ENCODE measurements at regions not wholly inside any gene's neighbourhood (a gene's known extent, or its start where the extent isn't known, plus 50 kb on each side); places are given as distances from the start of the nearest gene placed in this dataset.
"Not testable (repeated sequence)": the region's sequence is repeated elsewhere in the genome, so short reads cannot be mapped to it uniquely, and the experiment has no call there.

DNA sequence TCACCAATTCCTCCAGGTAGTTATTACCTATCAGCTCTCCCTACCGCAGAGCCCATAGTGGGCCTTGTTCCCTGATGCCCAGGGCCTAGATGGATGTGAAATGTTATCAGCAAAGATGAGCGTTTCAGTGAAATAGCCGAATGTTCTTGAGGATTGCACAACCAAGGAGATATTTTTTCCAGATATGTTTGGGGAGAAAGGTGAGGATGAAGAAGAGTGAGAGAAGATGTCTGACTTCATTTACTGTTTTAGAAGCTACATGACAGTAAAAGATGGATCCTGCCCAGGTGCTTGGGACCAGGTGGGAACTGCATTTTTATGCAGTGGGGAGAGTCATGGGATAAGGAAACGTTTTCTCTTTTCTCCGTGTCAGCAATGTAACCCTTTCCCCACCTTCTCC lies 231.7 kb upstream of the C1orf174 start:
- TF ChIP-seq, protein P1, sequence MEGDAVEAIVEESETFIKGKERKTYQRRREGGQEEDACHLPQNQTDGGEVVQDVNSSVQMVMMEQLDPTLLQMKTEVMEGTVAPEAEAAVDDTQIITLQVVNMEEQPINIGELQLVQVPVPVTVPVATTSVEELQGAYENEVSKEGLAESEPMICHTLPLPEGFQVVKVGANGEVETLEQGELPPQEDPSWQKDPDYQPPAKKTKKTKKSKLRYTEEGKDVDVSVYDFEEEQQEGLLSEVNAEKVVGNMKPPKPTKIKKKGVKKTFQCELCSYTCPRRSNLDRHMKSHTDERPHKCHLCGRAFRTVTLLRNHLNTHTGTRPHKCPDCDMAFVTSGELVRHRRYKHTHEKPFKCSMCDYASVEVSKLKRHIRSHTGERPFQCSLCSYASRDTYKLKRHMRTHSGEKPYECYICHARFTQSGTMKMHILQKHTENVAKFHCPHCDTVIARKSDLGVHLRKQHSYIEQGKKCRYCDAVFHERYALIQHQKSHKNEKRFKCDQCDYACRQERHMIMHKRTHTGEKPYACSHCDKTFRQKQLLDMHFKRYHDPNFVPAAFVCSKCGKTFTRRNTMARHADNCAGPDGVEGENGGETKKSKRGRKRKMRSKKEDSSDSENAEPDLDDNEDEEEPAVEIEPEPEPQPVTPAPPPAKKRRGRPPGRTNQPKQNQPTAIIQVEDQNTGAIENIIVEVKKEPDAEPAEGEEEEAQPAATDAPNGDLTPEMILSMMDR (IDR thresholded peaks at IDR 0.05; ENCODE audit: extremely low read depth, low read depth, low read length), result no peak
- DNase-seq (ENCODE audit: insufficient read length, low spot score, missing footprints), result no peak
- no peaks in the 10 kb centered on the region for H4K20me1 ChIP-seq (ENCODE audit: insufficient read depth, low read length)
- no peak overlapping the region for H3K27ac ChIP-seq (ENCODE audit: low read depth, low read length)
- H3K9me3 ChIP-seq (ENCODE audit: low read depth, low read length), result no peaks in the 10 kb centered on the region
- H3K4me1 ChIP-seq (ENCODE audit: insufficient read depth, low read length), result no peaks in the 10 kb centered on the region
- H3K79me2 ChIP-seq (ENCODE audit: insufficient read depth, low read length), result no peaks in the 10 kb centered on the region
- no peak overlapping the region for H3K4me3 ChIP-seq (ENCODE audit: insufficient read depth, low read length)
- H2AFZ ChIP-seq (ENCODE audit: low read length), result no peak overlapping the region
- H3K36me3 ChIP-seq (ENCODE audit: insufficient read depth, low read length), result no peaks in the 10 kb centered on the region
- no peaks in the 10 kb centered on the region for H3K27me3 ChIP-seq (ENCODE audit: insufficient read depth, low read length)
- no peak overlapping the region for H3K4me2 ChIP-seq (ENCODE audit: insufficient read depth, low read length)

DNA sequence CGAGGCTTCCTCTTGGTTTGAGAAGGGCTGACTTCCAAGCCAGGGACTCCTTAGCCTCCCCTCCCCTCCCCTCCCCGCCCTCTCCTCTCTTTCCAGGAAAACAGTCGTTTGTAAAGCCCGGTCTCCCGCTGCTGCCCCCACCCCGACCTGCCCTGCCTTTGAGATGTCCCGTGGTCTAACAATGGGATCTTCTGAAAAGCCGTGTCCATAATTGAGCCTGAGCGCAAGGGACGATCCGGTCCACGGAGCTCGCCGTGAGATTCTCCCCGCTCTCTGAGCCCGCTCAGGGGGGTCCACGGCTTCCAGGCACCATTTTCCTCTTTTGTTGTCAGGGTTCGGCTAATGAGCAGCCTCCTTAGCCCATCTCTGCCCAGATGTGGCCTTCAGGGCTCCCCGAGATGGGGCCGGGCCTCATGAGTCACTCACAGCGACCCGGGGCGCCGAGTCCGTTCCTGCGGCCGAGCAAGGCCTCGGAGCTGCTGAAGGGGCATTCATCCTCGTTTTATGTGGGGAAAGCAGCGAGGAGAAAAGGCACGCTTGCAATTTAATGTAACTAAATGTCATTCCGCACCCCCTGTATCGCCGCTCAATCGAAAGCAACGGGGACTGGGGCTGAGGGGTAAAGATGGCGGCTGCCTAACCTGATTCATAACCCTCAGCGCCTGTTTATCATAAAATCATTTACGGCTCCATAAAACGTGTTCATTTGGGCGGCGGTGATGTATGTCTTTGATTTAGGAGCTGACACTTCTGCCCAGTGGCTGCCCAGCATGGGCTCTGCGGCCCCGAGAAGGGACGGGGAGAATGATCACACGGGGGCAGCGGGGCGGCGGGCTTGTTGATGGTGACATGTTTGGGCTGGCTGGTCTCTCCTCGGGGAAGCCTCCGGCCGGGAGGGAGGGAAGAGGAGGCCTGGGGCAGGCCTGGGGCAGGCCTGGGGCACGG lies 232.6 kb upstream of the C1orf174 start:
- Histone ChIP-seq H3K27me3 (ENCODE audit: insufficient read depth, low read length) (no peaks in the 10 kb centered on the region), H3K27ac (ENCODE audit: low read depth, low read length) (no peak overlapping the region), H2AFZ (ENCODE audit: low read length) (no peak overlapping the region), H3K4me2 (ENCODE audit: insufficient read depth, low read length) (no peak overlapping the region), H4K20me1 (ENCODE audit: insufficient read depth, low read length) (no peaks in the 10 kb centered on the region), H3K4me1 (ENCODE audit: insufficient read depth, low read length) (no peaks in the 10 kb centered on the region), H3K36me3 (ENCODE audit: insufficient read depth, low read length) (no peaks in the 10 kb centered on the region), H3K79me2 (ENCODE audit: insufficient read depth, low read length) (no peaks in the 10 kb centered on the region), H3K9me3 (ENCODE audit: low read depth, low read length) (no peaks in the 10 kb centered on the region), H3K4me3 (ENCODE audit: insufficient read depth, low read length) (no peak overlapping the region)
- peak; percentile 50 for DNase-seq (ENCODE audit: insufficient read length, low spot score, missing footprints)
- TF ChIP-seq, protein P1 (IDR thresholded peaks at IDR 0.05; ENCODE audit: extremely low read depth, low read depth, low read length), result no peak

DNA sequence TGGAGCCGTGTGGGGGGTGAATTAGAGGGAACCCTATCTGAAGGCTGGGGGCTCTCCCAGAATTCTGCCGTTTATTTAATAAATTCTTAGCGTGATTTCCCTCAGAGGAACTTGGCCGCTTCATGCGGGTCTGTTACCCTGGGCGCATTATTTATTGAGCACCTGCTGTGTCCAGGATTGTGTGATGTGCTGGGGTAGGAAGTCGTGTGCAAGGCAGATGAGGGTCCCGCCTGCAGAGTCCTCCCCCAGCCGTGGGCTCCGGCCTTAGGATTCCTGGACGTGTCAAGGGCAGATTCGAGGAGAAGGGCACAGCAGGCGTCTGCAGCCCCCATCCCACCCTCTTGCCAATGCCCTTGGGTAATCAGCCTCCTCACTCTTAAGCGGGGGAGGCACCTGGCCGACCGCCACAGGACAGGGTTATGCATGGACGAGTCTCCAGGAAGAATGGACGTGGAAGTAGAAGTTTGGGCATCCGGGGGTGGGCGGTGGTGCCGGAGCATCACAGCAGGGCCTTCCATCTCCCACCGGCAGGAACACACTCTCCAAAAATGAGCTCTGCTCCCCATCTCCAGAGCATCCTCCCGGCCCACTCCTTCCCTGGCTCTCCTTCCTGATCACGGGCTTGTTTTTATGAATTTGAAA lies 233.3 kb upstream of the C1orf174 start:
- Histone ChIP-seq H3K27ac (ENCODE audit: low read depth, low read length) (no peak overlapping the region), H2AFZ (ENCODE audit: low read length) (no peak overlapping the region), H3K36me3 (ENCODE audit: insufficient read depth, low read length) (no peaks in the 10 kb centered on the region), H4K20me1 (ENCODE audit: insufficient read depth, low read length) (no peaks in the 10 kb centered on the region), H3K4me1 (ENCODE audit: insufficient read depth, low read length) (no peaks in the 10 kb centered on the region), H3K79me2 (ENCODE audit: insufficient read depth, low read length) (no peaks in the 10 kb centered on the region), H3K4me2 (ENCODE audit: insufficient read depth, low read length) (no peak overlapping the region), H3K27me3 (ENCODE audit: insufficient read depth, low read length) (no peaks in the 10 kb centered on the region), H3K9me3 (ENCODE audit: low read depth, low read length) (no peaks in the 10 kb centered on the region), H3K4me3 (ENCODE audit: insufficient read depth, low read length) (no peak overlapping the region)
- TF ChIP-seq, protein P1 (IDR thresholded peaks at IDR 0.05; ENCODE audit: extremely low read depth, low read depth, low read length), result no peak
- DNase-seq (ENCODE audit: insufficient read length, low spot score, missing footprints), result no peak

DNA sequence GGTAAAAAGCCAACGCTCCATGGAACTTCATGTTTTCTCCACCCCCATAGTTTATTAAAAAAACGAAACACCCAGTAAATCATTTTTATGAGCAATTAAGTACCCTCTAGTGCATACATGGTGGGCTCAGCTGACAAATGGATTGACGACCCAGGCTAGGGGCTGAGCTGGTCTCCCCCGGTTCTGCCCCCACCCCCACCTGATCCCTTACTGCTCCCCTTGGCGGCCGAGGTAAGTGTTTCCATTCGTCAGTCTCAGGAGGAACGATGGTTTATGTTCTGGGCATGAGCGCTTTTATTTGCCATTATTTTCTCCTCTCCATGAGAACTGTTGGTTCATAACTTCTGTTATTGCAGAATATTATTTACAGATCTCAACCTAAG lies 233.9 kb upstream of the C1orf174 start:
- no peak overlapping the region for H3K4me2 ChIP-seq (ENCODE audit: insufficient read depth, low read length)
- no peaks in the 10 kb centered on the region for H3K4me1 ChIP-seq (ENCODE audit: insufficient read depth, low read length)
- no peak overlapping the region for H2AFZ ChIP-seq (ENCODE audit: low read length)
- H3K36me3 ChIP-seq (ENCODE audit: insufficient read depth, low read length), result no peaks in the 10 kb centered on the region
- H3K27ac ChIP-seq (ENCODE audit: low read depth, low read length), result no peak overlapping the region
- no peaks in the 10 kb centered on the region for H3K9me3 ChIP-seq (ENCODE audit: low read depth, low read length)
- no peaks in the 10 kb centered on the region for H4K20me1 ChIP-seq (ENCODE audit: insufficient read depth, low read length)
- no peaks in the 10 kb centered on the region for H3K79me2 ChIP-seq (ENCODE audit: insufficient read depth, low read length)
- no peak overlapping the region for H3K4me3 ChIP-seq (ENCODE audit: insufficient read depth, low read length)
- peak; percentile 29 for DNase-seq (ENCODE audit: insufficient read length, low spot score, missing footprints)
- no peaks in the 10 kb centered on the region for H3K27me3 ChIP-seq (ENCODE audit: insufficient read depth, low read length)
- TF ChIP-seq, protein P1 (IDR thresholded peaks at IDR 0.05; ENCODE audit: extremely low read depth, low read depth, low read length), result no peak

DNA sequence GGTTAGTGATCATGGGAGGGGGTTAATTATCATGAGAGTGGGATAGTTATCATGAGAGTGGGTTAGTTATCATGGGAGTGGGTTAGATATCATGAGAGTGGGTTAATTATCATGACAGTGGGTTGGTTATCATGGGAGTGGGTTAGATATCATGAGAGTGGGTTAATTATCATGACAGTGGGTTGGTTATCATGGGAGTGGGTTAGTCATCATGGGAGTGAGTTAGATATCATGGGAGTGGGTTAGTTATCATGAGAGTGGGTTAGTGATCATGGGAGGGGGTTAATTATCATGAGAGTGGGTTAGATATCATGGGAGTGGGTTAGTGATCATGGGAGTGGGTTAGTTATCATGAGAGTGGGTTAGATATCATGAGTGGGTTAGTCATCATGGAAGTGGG lies 235.8 kb upstream of the C1orf174 start:
- not testable (repeated sequence) for H3K36me3 ChIP-seq (ENCODE audit: insufficient read depth, low read length); H3K27ac ChIP-seq (ENCODE audit: low read depth, low read length); H3K27me3 ChIP-seq (ENCODE audit: insufficient read depth, low read length); H3K9me3 ChIP-seq (ENCODE audit: low read depth, low read length); H3K4me3 ChIP-seq (ENCODE audit: insufficient read depth, low read length); H3K4me2 ChIP-seq (ENCODE audit: insufficient read depth, low read length); H3K79me2 ChIP-seq (ENCODE audit: insufficient read depth, low read length); H4K20me1 ChIP-seq (ENCODE audit: insufficient read depth, low read length); H2AFZ ChIP-seq (ENCODE audit: low read length); DNase-seq (ENCODE audit: insufficient read length, low spot score, missing footprints); H3K4me1 ChIP-seq (ENCODE audit: insufficient read depth, low read length)

Measured in osteoblast (primary cell).